ENCODE measurements at regions not wholly inside any gene's neighbourhood (a gene's known extent, or its start where the extent isn't known, plus 50 kb on each side); places are given as distances from the start of the nearest gene placed in this dataset.

DNA sequence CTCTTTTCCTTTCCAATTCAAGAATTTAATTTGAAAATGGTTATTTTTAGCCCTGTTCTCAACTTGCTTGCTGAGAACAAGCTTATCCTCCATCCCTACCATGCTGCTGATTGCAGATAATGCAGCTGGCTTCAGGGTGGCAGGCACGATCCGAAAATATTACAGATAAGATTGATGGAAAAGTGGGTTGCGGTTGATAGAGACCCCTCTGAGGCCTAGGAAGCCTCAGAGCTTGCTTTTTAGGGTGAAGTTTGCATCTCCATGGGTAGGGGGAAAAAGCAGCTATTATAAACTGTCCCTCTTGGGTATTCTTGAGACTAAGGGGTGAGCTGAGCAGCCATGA lies 116.5 kb upstream of the GOT2 start:
- TF ChIP-seq, protein P1, sequence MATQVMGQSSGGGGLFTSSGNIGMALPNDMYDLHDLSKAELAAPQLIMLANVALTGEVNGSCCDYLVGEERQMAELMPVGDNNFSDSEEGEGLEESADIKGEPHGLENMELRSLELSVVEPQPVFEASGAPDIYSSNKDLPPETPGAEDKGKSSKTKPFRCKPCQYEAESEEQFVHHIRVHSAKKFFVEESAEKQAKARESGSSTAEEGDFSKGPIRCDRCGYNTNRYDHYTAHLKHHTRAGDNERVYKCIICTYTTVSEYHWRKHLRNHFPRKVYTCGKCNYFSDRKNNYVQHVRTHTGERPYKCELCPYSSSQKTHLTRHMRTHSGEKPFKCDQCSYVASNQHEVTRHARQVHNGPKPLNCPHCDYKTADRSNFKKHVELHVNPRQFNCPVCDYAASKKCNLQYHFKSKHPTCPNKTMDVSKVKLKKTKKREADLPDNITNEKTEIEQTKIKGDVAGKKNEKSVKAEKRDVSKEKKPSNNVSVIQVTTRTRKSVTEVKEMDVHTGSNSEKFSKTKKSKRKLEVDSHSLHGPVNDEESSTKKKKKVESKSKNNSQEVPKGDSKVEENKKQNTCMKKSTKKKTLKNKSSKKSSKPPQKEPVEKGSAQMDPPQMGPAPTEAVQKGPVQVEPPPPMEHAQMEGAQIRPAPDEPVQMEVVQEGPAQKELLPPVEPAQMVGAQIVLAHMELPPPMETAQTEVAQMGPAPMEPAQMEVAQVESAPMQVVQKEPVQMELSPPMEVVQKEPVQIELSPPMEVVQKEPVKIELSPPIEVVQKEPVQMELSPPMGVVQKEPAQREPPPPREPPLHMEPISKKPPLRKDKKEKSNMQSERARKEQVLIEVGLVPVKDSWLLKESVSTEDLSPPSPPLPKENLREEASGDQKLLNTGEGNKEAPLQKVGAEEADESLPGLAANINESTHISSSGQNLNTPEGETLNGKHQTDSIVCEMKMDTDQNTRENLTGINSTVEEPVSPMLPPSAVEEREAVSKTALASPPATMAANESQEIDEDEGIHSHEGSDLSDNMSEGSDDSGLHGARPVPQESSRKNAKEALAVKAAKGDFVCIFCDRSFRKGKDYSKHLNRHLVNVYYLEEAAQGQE (IDR thresholded peaks at IDR 0.05; ENCODE audit: unreplicated experiment) = no peak
- TF ChIP-seq POLR2AphosphoS5 (IDR thresholded peaks at IDR 0.05; ENCODE audit: low read depth) = no peak
- TF ChIP-seq CTCF (conservative IDR thresholded peaks at IDR 0.05; ENCODE audit: low read depth in 2 of 2) = no peak
- TF ChIP-seq EZH2 (IDR thresholded peaks at IDR 0.05; ENCODE audit: low read depth, unreplicated experiment) = no peak
- no peak for TF ChIP-seq STAT1 (IDR thresholded peaks at IDR 0.05; ENCODE audit: unreplicated experiment)
- no peak for TF ChIP-seq NANOG (IDR thresholded peaks at IDR 0.05; ENCODE audit: borderline replicate concordance)
- TF ChIP-seq EZH2phosphoT487 (IDR thresholded peaks at IDR 0.05; ENCODE audit: unreplicated experiment) = no peak
- TF ChIP-seq, protein P2, sequence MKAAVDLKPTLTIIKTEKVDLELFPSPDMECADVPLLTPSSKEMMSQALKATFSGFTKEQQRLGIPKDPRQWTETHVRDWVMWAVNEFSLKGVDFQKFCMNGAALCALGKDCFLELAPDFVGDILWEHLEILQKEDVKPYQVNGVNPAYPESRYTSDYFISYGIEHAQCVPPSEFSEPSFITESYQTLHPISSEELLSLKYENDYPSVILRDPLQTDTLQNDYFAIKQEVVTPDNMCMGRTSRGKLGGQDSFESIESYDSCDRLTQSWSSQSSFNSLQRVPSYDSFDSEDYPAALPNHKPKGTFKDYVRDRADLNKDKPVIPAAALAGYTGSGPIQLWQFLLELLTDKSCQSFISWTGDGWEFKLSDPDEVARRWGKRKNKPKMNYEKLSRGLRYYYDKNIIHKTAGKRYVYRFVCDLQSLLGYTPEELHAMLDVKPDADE (IDR thresholded peaks at IDR 0.05) = no peak
- no peak for TF ChIP-seq CREB1 (CRISPR knock-in tag; IDR thresholded peaks at IDR 0.05; ENCODE audit: low read depth)
- TF ChIP-seq ZNF331 (CRISPR knock-in tag; IDR thresholded peaks at IDR 0.05; ENCODE audit: low read depth) = no peak
- no peak for TF ChIP-seq ZNF114 (CRISPR knock-in tag; IDR thresholded peaks at IDR 0.05)
- no peak for TF ChIP-seq ZNF462 (CRISPR knock-in tag; IDR thresholded peaks at IDR 0.05)
